ENCODE measurements at regions not wholly inside any gene's neighbourhood (a gene's known extent, or its start where the extent isn't known, plus 50 kb on each side); places are given as distances from the start of the nearest gene placed in this dataset.

DNA sequence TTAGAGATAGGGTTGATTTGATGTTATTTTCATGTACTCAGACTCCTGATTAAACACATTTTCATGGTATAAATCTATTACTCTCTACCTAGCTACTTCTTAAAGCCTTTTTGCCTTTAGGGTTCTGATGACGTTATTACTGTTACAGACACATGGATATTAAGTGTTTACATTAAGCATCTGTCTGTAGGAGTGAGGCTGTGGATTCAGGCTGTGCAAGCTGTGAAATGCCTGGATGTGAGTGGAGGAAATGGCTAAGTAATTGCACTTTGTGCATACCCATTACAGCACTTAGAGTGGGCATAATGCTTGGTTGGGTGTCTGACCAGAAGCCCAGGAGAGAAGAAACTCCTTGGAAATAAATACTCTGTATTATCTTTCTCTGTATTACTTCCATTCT, 186.8 kb downstream of the SNX18 start (continued):
- no peak for TF ChIP-seq ETS1 (IDR thresholded peaks at IDR 0.05)

GRCh38 chr5:54703565-54704255, 186.2 kb downstream of the SNX18 start:
- H3K4me1 Mint-ChIP-seq = peaks cover 11% of the 10 kb centered on the region
- H3K4me3 ChIP-seq = no peak overlapping the region
- no peaks in the 10 kb centered on the region for H3F3A ChIP-seq (replicated peaks; ENCODE audit: low read depth)
- no peaks in the 10 kb centered on the region for H3K4me1 ChIP-seq (ENCODE audit: insufficient read depth)
- H3K36me3 Mint-ChIP-seq (ENCODE audit: low read depth) = no peaks in the 10 kb centered on the region
- DNase-seq (ENCODE audit: low spot score) (no peak), ATAC-seq (peak; percentile 64)
- no peaks in the 10 kb centered on the region for H3K27me3 ChIP-seq (ENCODE audit: insufficient read depth)
- H4K20me1 ChIP-seq (replicated peaks; ENCODE audit: insufficient read depth) = no peaks in the 10 kb centered on the region
- no peaks in the 10 kb centered on the region for H3K36me3 ChIP-seq (ENCODE audit: insufficient read depth)
- no peak overlapping the region for H3K27ac Mint-ChIP-seq
- H3K9me2 ChIP-seq (ENCODE audit: insufficient read depth) = 0 out of 2 replicates have a peak, but pooled peaks cover 5% of the 10 kb centered on the region
- no peak overlapping the region for H3K27ac ChIP-seq (ENCODE audit: low read depth)
- no peak overlapping the region for H3K4me3 Mint-ChIP-seq
- H2AFZ ChIP-seq = peak overlapping the region; percentile 68
- no peaks in the 10 kb centered on the region for H3K79me2 ChIP-seq (replicated peaks; ENCODE audit: insufficient read depth)
- no peaks in the 10 kb centered on the region for H3K9me3 Mint-ChIP-seq
- peaks cover 1% of the 10 kb centered on the region for H3K27me3 Mint-ChIP-seq (ENCODE audit: insufficient read depth, low read depth, poor library complexity)
- H3K4me2 ChIP-seq = no peak overlapping the region
- TF ChIP-seq, protein P1, sequence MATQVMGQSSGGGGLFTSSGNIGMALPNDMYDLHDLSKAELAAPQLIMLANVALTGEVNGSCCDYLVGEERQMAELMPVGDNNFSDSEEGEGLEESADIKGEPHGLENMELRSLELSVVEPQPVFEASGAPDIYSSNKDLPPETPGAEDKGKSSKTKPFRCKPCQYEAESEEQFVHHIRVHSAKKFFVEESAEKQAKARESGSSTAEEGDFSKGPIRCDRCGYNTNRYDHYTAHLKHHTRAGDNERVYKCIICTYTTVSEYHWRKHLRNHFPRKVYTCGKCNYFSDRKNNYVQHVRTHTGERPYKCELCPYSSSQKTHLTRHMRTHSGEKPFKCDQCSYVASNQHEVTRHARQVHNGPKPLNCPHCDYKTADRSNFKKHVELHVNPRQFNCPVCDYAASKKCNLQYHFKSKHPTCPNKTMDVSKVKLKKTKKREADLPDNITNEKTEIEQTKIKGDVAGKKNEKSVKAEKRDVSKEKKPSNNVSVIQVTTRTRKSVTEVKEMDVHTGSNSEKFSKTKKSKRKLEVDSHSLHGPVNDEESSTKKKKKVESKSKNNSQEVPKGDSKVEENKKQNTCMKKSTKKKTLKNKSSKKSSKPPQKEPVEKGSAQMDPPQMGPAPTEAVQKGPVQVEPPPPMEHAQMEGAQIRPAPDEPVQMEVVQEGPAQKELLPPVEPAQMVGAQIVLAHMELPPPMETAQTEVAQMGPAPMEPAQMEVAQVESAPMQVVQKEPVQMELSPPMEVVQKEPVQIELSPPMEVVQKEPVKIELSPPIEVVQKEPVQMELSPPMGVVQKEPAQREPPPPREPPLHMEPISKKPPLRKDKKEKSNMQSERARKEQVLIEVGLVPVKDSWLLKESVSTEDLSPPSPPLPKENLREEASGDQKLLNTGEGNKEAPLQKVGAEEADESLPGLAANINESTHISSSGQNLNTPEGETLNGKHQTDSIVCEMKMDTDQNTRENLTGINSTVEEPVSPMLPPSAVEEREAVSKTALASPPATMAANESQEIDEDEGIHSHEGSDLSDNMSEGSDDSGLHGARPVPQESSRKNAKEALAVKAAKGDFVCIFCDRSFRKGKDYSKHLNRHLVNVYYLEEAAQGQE (IDR thresholded peaks at IDR 0.05; ENCODE audit: unreplicated experiment) = no peak
- TF ChIP-seq STAT1 (IDR thresholded peaks at IDR 0.05; ENCODE audit: unreplicated experiment) (no peak), CTCF (conservative IDR thresholded peaks at IDR 0.05; ENCODE audit: low read depth in 2 of 2) (no peak), ETS1 (IDR thresholded peaks at IDR 0.05) (no peak), EZH2 (IDR thresholded peaks at IDR 0.05; ENCODE audit: low read depth, unreplicated experiment) (no peak), NANOG (IDR thresholded peaks at IDR 0.05; ENCODE audit: borderline replicate concordance) (no peak), JUNB (IDR thresholded peaks at IDR 0.05; ENCODE audit: unreplicated experiment) (no peak), EZH2phosphoT487 (IDR thresholded peaks at IDR 0.05; ENCODE audit: unreplicated experiment) (no peak), ZNF331 (CRISPR knock-in tag; IDR thresholded peaks at IDR 0.05; ENCODE audit: low read depth) (no peak), POLR2AphosphoS5 (IDR thresholded peaks at IDR 0.05; ENCODE audit: low read depth) (no peak)
- TF ChIP-seq, protein P2, sequence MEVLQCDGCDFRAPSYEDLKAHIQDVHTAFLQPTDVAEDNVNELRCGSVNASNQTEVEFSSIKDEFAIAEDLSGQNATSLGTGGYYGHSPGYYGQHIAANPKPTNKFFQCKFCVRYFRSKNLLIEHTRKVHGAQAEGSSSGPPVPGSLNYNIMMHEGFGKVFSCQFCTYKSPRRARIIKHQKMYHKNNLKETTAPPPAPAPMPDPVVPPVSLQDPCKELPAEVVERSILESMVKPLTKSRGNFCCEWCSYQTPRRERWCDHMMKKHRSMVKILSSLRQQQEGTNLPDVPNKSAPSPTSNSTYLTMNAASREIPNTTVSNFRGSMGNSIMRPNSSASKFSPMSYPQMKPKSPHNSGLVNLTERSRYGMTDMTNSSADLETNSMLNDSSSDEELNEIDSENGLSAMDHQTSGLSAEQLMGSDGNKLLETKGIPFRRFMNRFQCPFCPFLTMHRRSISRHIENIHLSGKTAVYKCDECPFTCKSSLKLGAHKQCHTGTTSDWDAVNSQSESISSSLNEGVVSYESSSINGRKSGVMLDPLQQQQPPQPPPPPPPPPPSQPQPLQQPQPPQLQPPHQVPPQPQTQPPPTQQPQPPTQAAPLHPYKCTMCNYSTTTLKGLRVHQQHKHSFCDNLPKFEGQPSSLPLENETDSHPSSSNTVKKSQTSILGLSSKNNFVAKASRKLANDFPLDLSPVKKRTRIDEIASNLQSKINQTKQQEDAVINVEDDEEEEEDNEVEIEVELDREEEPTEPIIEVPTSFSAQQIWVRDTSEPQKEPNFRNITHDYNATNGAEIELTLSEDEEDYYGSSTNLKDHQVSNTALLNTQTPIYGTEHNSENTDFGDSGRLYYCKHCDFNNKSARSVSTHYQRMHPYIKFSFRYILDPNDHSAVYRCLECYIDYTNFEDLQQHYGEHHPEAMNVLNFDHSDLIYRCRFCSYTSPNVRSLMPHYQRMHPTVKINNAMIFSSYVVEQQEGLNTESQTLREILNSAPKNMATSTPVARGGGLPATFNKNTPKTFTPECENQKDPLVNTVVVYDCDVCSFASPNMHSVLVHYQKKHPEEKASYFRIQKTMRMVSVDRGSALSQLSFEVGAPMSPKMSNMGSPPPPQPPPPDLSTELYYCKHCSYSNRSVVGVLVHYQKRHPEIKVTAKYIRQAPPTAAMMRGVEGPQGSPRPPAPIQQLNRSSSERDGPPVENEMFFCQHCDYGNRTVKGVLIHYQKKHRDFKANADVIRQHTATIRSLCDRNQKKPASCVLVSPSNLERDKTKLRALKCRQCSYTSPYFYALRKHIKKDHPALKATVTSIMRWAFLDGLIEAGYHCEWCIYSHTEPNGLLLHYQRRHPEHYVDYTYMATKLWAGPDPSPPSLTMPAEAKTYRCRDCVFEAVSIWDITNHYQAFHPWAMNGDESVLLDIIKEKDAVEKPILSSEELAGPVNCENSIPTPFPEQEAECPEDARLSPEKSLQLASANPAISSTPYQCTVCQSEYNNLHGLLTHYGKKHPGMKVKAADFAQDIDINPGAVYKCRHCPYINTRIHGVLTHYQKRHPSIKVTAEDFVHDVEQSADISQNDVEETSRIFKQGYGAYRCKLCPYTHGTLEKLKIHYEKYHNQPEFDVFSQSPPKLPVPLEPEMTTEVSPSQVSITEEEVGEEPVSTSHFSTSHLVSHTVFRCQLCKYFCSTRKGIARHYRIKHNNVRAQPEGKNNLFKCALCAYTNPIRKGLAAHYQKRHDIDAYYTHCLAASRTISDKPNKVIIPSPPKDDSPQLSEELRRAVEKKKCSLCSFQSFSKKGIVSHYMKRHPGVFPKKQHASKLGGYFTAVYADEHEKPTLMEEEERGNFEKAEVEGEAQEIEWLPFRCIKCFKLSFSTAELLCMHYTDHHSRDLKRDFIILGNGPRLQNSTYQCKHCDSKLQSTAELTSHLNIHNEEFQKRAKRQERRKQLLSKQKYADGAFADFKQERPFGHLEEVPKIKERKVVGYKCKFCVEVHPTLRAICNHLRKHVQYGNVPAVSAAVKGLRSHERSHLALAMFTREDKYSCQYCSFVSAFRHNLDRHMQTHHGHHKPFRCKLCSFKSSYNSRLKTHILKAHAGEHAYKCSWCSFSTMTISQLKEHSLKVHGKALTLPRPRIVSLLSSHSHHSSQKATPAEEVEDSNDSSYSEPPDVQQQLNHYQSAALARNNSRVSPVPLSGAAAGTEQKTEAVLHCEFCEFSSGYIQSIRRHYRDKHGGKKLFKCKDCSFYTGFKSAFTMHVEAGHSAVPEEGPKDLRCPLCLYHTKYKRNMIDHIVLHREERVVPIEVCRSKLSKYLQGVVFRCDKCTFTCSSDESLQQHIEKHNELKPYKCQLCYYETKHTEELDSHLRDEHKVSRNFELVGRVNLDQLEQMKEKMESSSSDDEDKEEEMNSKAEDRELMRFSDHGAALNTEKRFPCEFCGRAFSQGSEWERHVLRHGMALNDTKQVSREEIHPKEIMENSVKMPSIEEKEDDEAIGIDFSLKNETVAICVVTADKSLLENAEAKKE (CRISPR knock-in tag; IDR thresholded peaks at IDR 0.05) = no peak

Data from GM23338 (cell line).